ENCODE measurements at regions not wholly inside any gene's neighbourhood (a gene's known extent, or its start where the extent isn't known, plus 50 kb on each side); places are given as distances from the start of the nearest gene placed in this dataset.
"Not testable (repeated sequence)": the region's sequence is repeated elsewhere in the genome, so short reads cannot be mapped to it uniquely, and the experiment has no call there.

- H3K4me1 ChIP-seq (ENCODE audit: control insufficient read depth, extremely low read depth, insufficient read depth, low read length): no peaks in the 10 kb centered on the region
- no peaks in the 10 kb centered on the region for H4K20me1 ChIP-seq (replicated peaks; ENCODE audit: control insufficient read depth, extremely low read depth, insufficient read depth, low read length)
- H2AFZ ChIP-seq (ENCODE audit: low read depth, low read length): no peak overlapping the region
- H3K36me3 ChIP-seq (ENCODE audit: control insufficient read depth in 2 of 2, extremely low read depth in 1 of 2, insufficient read depth in 2 of 2, low read length in 2 of 2): no peaks in the 10 kb centered on the region
- FAIRE-seq (no peak), DNase-seq (ENCODE audit: low read depth, low spot score) (no peak)
- POLR2A ChIA-PET: no interaction called here
- no peak for TF ChIP-seq JUN (IDR thresholded peaks at IDR 0.05; ENCODE audit: borderline replicate concordance, insufficient read depth, insufficient read length, low read depth)
- no peak for TF ChIP-seq FOS (IDR thresholded peaks at IDR 0.05; ENCODE audit: borderline replicate concordance, insufficient read depth, low read length)
- no peak for TF ChIP-seq MAX (IDR thresholded peaks at IDR 0.05; ENCODE audit: insufficient read depth, insufficient read length)
- TF ChIP-seq CTCF (IDR thresholded peaks at IDR 0.05; ENCODE audit: extremely low read depth in 1 of 2, insufficient read depth in 1 of 2, low read depth in 1 of 2, low read length in 2 of 2): no peak
- no peak for TF ChIP-seq MYC (IDR thresholded peaks at IDR 0.05; ENCODE audit: low read depth, low read length)
- no peak for TF ChIP-seq POLR2AphosphoS5 (IDR thresholded peaks at IDR 0.05; ENCODE audit: insufficient read depth, low read depth, low read length)
- TF ChIP-seq POLR2A (IDR thresholded peaks at IDR 0.05; ENCODE audit: low read depth, low read length): no peak
- TF ChIP-seq GATA2 (IDR thresholded peaks at IDR 0.05; ENCODE audit: insufficient read depth, insufficient read length, low read depth, low read length): no peak
- no peak overlapping the region for H3K4me3 ChIP-seq (replicated peaks in 1 of 3; ENCODE audit: insufficient read depth in 1 of 3, low read depth in 1 of 3, low read length in 3 of 3)
- dilution Hi-C loops (cut with MboI; ENCODE audit: extremely low pct_ligation_motif_present, low sequenced_read_pairs): no loop called here
- H3K9ac ChIP-seq (replicated peaks; ENCODE audit: extremely low read depth, insufficient read depth, low read length): no peak overlapping the region
- H3K9me3 ChIP-seq (replicated peaks; ENCODE audit: control insufficient read depth, insufficient read depth, low read length): no peaks in the 10 kb centered on the region
- no peaks in the 10 kb centered on the region for H3K79me2 ChIP-seq (ENCODE audit: control insufficient read depth, insufficient read depth, low read length)
- intact Hi-C loops (cut with micrococcal nuclease): no loop called here
- H3K4me2 ChIP-seq (ENCODE audit: insufficient read depth, low read length): no peak overlapping the region
- CTCF ChIA-PET: no interaction called here
- no peaks in the 10 kb centered on the region for H3K27me3 ChIP-seq (ENCODE audit: control insufficient read depth in 2 of 2, insufficient read depth in 2 of 2, low read length in 2 of 2)
- H3K9me1 ChIP-seq (replicated peaks; ENCODE audit: control insufficient read depth, extremely low read depth, insufficient read depth, low read length): no peaks in the 10 kb centered on the region
- BruUV-seq (replicated peaks): no TSS peak
- no peak overlapping the region for H3K27ac ChIP-seq (ENCODE audit: insufficient read depth, low read depth, low read length)
Observed at GRCh38 chr6:61606500-61606899, 679.5 kb downstream of the KHDRBS2 start.

- dilution Hi-C loops (cut with MboI; ENCODE audit: extremely low pct_ligation_motif_present, low sequenced_read_pairs); H3K4me3 ChIP-seq (replicated peaks in 1 of 3; ENCODE audit: insufficient read depth in 1 of 3, low read depth in 1 of 3, low read length in 3 of 3); H3K36me3 ChIP-seq (ENCODE audit: control insufficient read depth in 2 of 2, extremely low read depth in 1 of 2, insufficient read depth in 2 of 2, low read length in 2 of 2); H3K27ac ChIP-seq (ENCODE audit: insufficient read depth, low read depth, low read length); H3K79me2 ChIP-seq (ENCODE audit: control insufficient read depth, insufficient read depth, low read length); H2AFZ ChIP-seq (ENCODE audit: low read depth, low read length); H3K9ac ChIP-seq (replicated peaks; ENCODE audit: extremely low read depth, insufficient read depth, low read length); FAIRE-seq; BruUV-seq (replicated peaks); H3K4me1 ChIP-seq (ENCODE audit: control insufficient read depth, extremely low read depth, insufficient read depth, low read length); H3K9me1 ChIP-seq (replicated peaks; ENCODE audit: control insufficient read depth, extremely low read depth, insufficient read depth, low read length); CTCF ChIA-PET; DNase-seq (ENCODE audit: low read depth, low spot score); H3K4me2 ChIP-seq (ENCODE audit: insufficient read depth, low read length); H3K27me3 ChIP-seq (ENCODE audit: control insufficient read depth in 2 of 2, insufficient read depth in 2 of 2, low read length in 2 of 2); intact Hi-C loops (cut with micrococcal nuclease); H3K9me3 ChIP-seq (replicated peaks; ENCODE audit: control insufficient read depth, insufficient read depth, low read length); H4K20me1 ChIP-seq (replicated peaks; ENCODE audit: control insufficient read depth, extremely low read depth, insufficient read depth, low read length); POLR2A ChIA-PET: not testable (repeated sequence)
Observed at GRCh38 chr6:61605851-61606250, 680.2 kb downstream of the KHDRBS2 start.

- H3K27ac ChIP-seq (ENCODE audit: insufficient read depth, low read depth, low read length); DNase-seq (ENCODE audit: low read depth, low spot score); H4K20me1 ChIP-seq (replicated peaks; ENCODE audit: control insufficient read depth, extremely low read depth, insufficient read depth, low read length); CTCF ChIA-PET; intact Hi-C loops (cut with micrococcal nuclease); H3K9me3 ChIP-seq (replicated peaks; ENCODE audit: control insufficient read depth, insufficient read depth, low read length); H3K4me3 ChIP-seq (replicated peaks in 1 of 3; ENCODE audit: insufficient read depth in 1 of 3, low read depth in 1 of 3, low read length in 3 of 3); BruUV-seq (replicated peaks); H3K27me3 ChIP-seq (ENCODE audit: control insufficient read depth in 2 of 2, insufficient read depth in 2 of 2, low read length in 2 of 2); dilution Hi-C loops (cut with MboI; ENCODE audit: extremely low pct_ligation_motif_present, low sequenced_read_pairs); H3K4me1 ChIP-seq (ENCODE audit: control insufficient read depth, extremely low read depth, insufficient read depth, low read length); H3K36me3 ChIP-seq (ENCODE audit: control insufficient read depth in 2 of 2, extremely low read depth in 1 of 2, insufficient read depth in 2 of 2, low read length in 2 of 2); H3K79me2 ChIP-seq (ENCODE audit: control insufficient read depth, insufficient read depth, low read length); H3K4me2 ChIP-seq (ENCODE audit: insufficient read depth, low read length); H3K9me1 ChIP-seq (replicated peaks; ENCODE audit: control insufficient read depth, extremely low read depth, insufficient read depth, low read length); H2AFZ ChIP-seq (ENCODE audit: low read depth, low read length); H3K9ac ChIP-seq (replicated peaks; ENCODE audit: extremely low read depth, insufficient read depth, low read length); FAIRE-seq: not testable (repeated sequence)
- POLR2A ChIA-PET: interaction anchor here (0.6 kb wide), 1 partner anchor 724 kb away, joined by 5 read pairs; no protein-coding TSS in a partner anchor
Observed at GRCh38 chr6:61602171-61602570, 683.9 kb downstream of the KHDRBS2 start.
